Activated CD4-positive, alpha-beta T cell treated with anti-CD3 and anti-CD28 coated beads for 24 hours (primary cell): ENCODE measurements at regions not wholly inside any gene's neighbourhood (a gene's known extent, or its start where the extent isn't known, plus 50 kb on each side); places are given as distances from the start of the nearest gene placed in this dataset.
"Not testable (repeated sequence)": the region's sequence is repeated elsewhere in the genome, so short reads cannot be mapped to it uniquely, and the experiment has no call there.

Source experiments
- DNase-seq, 2 donors: peaks; one replicate each; pipeline ENCODE4 v3.0.0-alpha.2; 2020; ENCODE audit warnings: low read depth in 2 of 2

DNA sequence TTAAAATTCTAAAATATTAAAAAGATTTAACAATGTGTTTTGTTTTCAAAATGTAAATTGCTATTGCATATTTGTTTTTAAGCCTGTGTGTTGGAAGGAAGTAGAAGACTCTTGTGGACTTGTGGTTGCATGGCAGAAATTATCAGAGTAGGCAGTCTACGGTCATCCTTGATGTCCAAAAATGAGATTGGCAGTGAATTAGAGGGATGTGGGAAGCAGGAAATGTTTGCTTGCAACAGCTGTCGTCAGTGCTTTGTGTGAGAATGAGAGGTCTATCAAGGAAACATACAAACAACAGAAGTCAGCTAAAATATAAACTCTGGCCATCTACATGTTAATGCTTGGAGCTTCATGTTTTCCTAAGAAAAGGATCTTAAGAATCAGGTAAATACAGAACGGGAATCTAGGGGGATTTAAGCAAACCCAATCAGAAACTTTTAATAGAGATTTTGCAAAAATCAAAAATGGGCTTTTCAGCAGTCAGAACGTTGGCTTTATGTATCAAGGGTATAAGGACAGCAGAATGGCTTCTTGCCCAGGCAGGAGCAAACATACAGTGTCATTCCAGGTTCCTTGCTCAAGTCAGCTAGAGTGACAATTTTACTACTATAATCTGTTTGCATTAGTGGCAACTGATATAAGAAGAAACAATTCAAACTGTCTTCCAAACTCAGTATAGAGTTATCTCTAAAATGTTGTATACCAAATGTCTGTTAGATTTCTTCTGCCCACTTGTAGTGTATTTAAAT, 196.7 kb downstream of the CYB561 start:
- DNase-seq = no peak

DNA sequence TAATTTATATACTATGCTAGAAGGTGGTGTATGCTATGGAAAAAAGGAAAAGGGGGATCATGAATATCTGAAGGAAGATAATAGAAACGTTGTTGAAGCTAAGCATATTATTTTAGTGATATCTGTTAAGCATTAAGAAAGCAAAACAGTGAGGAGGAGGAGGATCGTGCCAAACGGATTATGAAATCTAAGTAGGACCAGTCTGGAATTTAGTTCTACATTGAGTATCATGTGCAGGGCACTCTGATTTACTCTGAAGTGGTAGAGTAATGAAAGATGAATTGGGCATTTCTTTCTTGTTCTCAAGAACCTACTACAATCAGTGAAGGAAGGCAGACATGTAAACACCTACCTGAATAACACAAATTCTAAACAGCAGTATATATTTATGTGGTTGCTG, 195.3 kb downstream of the CYB561 start:
- no peak for DNase-seq

DNA sequence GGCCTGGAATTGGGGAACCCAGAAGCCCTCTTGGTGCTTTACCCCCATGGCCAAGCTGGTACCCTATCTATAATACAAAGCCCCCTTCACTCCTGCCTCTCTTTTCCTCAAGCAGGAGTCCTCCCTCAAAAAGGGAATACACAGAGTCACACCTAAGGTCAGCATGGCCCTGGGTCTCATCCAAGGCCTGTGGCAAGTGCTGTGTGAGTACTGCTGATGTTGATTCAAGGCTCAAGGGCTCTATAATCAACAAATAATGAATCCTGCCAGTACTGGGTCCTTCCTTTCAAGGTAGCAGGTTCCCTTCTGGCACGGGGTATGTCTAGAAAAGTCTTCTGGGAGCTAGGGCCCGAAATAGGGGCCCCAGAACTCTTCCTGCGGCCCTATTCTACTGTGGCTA, 187.3 kb downstream of the CYB561 start:
- DNase-seq = no peak

DNA sequence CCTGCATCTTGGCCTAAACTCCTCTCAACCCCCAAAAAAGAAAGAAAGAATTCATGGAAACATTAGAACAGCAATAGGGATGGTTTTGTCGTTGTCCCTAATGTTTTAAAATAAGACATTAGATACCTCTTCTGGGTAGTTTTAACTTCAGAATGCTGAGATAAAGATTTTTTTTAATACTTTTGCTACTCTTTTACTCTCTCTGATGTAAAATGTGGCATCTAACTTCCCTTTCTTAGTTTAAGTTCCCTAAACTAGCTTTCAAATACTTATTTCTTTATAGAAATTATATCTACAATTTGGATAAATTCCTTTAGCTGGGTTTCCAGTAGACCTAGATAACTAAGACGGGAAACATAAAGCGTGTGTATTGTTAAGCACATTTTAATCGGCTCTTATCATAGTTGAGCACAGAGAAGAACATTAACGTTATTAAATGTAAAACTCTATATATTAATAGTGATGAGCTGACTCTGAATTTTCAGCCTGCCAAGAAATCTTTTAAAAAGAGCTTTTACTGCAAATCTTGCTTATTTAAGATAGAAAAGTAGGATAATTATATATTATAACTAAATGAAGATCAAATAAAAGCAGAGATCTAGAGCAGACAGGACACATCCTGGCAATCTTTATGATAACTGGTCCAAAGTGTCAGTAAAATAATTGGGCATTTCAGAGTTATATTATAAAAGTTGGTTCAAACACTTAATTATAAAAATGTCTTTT, 183.2 kb downstream of the CYB561 start:
- no peak for DNase-seq

DNA sequence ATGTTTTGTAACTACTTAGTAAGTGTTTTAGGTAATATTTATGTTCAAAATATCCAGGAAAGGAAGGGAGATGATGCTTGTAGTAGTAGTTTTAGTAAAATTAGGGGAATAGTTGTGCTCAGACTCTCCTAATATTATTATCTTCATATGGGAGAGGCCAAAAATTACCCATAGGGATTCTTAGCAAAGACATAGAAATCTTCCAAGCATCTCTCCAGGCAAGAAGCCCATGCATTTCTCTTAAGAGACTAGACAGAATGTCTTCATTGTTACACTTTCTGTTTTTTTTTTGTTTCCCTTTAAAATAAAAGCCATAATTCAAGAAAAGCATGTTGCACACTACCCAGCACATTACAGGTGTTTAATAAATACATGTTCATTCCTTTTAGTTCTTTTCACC, 180.6 kb downstream of the CYB561 start:
- DNase-seq = no peak

DNA sequence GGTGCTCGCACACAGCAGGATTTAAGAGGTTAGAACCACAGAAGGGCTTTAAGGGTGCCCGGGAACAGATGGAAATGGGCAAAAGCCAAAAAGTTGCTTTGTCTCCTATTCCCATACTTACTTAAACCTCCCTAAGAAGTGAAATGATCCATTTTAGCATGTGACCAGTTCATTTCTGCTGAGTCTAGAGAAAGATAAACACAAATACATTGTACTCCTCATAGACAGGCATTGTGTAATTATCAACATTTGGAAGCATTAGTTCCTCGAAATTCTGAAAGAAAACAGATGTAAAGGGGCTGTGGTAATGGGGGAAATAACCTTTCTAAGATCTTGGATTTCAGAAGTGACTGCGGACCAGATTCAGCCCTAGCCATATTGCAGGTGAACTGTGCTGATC, 178.3 kb downstream of the CYB561 start:
- DNase-seq = no peak

DNA sequence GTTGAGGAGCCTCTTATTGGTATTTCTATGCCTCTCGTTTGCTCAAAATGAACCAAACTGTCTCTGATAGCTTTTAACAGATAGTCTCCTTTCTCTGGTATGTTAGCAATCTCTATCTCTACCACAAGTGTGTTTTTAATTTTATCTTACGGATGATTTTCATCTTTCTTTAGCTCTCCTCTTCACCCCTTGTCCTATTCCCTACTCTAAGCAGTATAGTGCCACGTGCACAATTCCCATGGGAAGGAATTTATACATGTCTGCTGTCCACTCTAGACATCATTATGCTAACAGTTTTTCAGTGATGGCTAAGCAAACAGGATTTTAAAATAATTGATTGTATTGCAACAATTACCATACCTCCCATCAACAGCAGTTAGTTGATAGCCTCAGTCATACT, 177.3 kb downstream of the CYB561 start:
- DNase-seq = no peak

DNA sequence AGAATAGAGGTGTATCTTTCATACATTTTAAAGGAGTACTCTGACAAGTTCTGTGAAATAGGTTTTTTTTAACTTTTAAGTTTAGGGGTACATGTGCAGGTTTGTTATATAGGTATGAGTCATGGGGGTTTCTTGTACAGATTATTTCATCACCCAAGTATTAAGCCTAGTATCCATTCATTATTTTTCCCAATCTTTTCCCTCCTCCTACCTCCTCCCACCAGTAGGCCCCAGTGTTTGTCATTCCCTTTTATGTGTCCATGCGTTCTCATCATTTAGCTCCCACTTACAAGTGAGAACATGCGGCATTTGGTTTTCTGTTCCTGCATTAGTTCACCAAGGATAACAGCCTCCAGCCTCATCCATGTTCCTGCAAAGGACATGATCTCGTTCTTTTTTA, 175.5 kb downstream of the CYB561 start:
- no peak for DNase-seq

DNA sequence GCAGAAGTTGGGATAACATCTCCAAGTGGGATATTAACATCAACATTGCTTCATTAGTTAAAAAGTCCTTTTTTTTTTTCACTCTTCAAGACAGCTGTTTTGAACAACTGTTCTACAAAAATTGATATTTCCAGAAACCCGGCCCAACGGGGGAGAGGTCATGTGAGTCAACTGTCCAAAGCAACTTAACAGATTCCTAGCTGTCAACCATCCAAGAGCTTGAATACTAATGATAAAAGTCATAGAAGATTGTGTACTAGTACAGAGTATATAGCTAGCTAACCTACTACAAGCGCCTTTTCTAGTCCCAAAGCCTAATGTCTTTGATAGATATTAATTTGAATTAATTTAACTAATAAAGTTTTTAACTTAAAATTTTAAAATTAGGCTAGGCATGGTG, 172.0 kb downstream of the CYB561 start:
- DNase-seq = no peak

DNA sequence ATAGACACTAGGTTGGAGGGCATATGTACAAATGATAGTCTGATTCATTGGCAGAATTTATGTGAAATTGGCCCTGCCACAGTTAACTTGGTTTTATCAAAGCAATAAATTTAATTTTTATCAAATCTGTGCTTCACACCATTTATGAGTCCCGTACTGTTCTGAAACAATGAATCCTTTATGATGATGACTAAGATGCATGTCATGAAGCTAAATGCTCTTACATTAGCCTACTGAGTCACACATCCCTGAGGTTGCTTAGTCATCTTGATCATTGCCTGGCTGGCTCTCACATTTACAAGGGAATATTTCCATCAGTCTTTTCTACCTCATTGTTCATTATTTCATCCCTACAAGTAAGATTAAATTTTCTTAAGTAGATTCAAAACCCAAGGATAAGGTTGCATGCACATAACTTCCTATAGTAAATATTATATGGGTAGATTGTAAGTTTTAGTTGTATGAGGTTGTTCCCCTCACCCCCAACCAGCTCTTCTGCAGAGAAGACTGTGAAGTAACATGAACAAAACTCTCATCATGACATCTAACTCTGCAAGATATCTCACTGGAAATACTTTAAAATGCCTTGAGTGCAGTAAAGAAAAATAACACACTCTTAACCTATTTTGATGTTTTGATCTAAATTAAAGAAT, 170.7 kb downstream of the CYB561 start:
- DNase-seq = peak in 1 of 2 donors; percentile 8

DNA sequence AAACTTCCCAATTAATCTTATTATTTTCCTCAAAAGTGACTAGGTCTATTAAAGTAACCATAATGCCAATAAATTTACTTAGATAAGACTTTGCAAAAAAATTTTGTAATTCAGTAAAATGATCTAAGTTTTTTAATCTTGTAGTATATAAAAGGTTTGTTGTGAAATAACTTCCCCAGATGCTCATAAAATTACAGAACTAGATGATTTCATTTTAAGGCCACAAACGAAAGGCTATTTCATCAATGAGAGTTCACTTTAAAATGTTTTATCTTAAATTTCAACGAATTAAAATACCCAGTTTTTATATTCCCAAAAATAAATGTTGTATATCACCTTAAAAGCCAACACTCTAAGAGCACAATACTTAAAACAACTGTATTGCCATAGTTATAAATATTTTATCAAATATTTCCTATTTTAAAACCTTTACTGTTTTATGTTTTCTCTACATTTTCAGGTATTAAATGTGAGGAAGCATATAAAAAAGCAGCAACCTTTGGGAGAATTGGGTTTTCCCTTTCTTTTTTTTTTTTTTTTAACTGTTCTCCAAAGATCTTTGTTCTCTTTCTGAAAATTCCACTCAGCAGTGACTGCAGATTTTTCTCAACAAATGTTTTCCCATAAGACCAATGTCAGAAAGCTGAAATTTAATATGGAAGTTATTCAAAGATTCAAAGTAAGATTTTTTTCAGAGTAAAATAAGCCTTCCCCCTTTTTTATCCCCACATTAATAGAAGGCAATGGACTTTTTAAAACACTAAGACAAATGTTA, 169.9 kb downstream of the CYB561 start:
- no peak for DNase-seq

DNA sequence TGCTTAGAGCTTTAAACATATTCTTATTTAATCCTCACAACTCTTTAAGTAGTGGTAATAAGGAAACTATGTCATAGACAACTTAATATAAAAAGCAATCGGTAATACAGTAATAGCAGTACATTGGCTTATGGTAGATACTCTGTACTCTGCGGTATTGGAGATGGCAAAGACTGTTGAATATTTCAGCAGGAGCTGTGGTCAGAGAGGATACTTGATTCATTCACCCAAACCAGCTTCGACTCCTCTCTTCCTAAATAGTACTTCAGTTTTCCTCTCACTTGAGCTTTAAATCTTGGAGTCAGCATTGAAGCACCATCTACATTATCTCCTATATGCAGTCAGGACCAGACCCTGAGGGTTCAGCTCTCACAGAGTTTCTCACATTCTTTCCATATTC, 169.3 kb downstream of the CYB561 start:
- DNase-seq = no peak

DNA sequence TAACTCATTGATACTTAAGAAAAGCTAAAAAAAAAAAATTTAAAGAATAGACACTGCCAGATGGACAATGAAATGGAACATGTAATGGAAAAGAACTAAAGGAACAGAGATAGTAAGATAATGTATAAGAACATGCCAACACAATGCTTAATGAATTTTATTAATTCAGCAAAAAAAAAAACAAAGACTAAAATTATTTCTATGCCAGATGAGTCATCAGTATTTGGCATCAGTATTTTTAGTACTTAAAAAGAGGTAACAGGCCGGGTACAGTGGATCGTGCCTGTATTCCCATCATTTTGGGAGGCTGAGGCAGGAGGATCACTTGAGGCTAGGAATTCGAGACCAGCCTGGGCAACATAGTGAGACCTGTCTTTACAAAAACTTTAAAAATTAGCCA, 168.5 kb downstream of the CYB561 start:
- no peak for DNase-seq

DNA sequence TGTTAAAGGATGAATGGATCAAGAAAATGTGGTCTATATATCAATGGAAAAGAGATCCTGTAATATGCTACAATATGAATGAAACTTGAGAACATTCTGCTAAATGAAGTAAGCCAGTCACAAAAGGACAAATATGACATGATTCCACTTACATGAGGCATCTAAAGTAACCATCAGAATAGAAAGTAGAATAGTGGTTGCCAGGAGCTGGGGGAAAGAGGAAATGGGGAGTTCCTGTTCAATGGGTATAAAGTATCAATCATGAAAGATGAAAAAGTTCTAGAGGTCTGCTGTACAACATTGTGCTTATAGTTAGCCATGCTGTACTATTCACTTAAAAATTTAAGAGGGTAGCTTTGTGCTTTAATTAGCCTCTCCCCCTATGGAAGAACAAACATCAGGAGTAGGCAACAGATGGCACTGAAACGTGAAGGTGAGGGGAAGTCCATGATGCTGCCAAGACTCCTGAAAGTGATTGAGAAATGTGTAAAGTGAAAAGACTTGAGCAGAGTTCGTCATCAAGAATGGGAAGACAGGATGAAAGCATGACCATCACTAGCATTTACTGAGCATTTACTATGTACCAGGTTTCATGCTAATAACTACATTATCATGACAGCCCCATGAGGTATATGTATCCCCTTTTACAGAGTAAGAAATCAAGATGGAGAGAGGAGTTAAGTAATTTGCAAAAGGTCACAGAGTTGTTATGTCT, 167.2 kb downstream of the CYB561 start:
- no peak for DNase-seq

DNA sequence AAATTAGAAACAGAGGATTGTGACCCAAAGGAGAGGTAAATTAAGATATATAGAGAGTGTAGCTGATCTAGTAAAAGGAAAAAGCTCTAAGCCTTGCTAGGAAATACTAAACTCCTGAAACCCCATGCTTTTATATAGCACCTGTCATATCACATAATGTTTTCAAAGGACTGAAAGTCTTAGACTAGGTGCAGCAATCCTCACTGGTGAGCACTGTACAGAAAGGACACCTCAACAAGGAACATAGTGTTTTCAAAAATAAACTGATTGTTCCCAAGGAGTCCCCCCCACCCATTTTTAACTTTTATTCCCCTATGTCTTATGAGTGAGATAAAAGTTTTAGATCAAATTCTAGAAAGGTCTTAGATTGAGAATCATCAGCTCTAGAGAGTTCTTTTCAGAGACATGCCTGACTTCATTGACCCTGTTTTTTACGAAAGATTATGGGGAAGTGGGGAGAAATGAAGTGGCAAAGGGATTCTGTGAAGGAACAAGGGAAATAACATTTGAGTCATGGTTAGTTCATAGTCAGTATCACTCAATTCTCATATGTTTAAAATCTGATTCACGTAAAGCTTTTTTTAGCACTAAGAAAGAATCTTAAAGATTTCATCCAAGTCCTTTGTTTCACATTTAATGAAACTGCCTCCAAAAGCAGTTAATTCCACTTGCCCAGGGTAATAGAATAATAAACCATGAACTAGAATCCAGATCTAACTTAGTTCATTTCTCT, 166.4 kb downstream of the CYB561 start:
- DNase-seq = no peak

DNA sequence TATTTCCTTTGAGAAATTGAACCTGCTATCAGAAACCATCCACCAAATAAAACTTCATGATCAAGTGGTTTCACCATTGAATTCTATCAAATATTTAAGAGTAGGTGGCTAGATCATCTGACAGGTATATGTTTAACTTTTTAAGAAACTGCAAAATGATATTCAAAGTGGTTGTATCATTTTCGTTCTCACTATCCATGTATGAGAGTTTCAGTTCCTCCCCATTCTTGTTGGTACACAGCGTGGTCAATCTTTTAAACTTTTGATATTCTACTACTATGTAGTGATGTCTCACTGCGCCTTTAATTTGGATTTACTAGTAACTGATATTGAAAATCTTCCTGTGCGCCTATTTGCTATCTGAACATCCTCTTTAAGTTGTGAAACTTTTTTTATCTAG, 163.7 kb downstream of the CYB561 start:
- DNase-seq = no peak

DNA sequence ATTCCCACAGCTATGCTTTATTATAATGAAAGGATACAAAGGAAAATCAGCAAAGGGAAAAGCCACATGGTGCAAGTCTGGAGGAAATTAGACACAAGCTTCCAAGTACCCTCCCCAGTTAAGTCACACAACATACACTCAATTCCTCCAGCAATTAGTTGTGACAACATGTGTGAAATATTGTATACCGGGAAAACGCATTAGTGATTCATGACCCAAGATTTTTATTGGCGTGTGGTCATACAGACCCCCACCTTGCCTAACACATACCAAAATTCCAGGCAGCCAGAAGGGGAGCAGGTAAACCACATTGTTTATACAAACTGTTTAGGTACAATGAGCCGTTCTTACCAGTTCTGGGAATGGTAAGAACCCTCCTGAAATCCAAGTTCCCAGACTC, 160.6 kb downstream of the CYB561 start:
- DNase-seq = no peak

DNA sequence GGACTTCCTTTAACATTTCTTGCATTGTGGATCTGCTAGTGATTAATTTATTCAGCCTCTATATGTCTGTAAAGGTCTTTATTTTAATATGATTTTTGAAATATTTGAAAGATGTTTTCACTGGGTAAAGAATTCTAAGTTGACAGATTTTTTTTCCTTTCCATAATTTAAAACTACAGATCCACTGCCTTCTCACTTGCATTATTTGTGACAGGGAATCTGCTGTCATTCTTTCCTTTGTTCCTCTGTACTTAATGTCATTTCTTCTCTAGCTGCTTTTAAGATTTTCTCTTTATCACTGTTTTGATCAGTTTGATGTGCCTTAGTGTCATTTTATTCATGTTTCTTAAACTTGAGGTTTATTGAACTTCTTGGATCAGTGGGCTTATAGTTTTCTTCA, 159.9 kb downstream of the CYB561 start:
- DNase-seq = no peak

DNA sequence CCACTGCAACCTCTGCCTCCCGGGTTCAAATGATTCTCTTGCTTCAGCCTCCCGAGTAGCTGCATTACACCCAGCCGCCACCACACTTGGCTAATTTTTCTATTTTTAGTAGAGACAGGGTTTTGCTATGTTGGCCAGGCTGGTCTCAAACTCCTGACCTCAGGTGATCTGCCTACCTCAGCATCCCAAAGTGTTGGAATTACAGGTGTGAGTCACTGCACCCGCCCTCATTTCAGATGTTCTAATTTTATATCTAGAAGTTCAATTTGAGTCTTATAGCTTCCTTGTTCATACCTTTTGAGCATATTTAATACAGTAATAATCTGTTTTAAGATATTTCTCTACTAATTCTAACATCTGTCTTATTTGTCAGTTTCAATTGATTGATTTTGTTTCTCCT, 159.1 kb downstream of the CYB561 start:
- DNase-seq = not testable (repeated sequence)

DNA sequence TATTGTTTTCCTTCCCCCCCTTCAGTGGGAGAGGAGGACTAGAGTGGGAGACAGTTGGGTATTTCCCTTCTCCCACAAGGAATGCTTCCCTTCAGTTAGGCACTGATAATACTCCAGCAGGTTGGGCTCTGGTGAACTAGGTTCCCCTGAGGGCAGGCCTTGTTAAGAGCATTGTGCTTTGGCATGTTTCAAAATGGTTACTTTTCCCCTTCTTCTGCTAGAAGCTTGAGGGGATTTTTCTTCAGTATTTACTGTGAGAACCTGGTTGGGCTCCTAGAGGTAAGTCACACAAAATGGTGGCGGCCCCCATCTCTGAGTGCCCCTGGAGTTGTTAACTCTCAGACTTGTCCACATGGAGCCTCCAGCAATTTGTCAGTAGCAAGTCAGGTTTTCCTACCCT, 156.2 kb downstream of the CYB561 start:
- no peak for DNase-seq

DNA sequence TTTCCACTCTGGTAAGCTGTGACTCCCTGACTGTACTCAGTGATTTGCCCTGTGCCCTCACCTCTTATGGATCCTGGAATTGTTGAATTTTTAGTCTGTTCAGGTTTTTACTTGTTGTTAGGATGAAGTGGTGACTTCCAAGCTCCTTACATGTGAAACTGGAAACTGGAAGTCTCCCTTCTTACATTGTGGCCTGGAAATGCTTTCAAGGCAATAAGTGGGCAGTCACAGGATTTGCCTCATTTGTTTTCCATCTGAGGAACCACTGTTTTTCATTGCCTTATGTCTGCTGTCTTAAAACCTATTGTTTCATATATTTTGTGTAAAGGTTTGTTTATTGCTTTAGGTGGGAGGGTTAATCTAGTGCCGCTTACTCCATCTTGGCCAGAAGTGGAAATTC, 155.8 kb downstream of the CYB561 start:
- DNase-seq = no peak
